GM11168 (cell line): ENCODE measurements at regions not wholly inside any gene's neighbourhood (a gene's known extent, or its start where the extent isn't known, plus 50 kb on each side); places are given as distances from the start of the nearest gene placed in this dataset.
"Not testable (repeated sequence)": the region's sequence is repeated elsewhere in the genome, so short reads cannot be mapped to it uniquely, and the experiment has no call there.

Source experiments
- in situ Hi-C: fragments of 300-500 bp; cut with MboI; formaldehyde crosslinking; loops from one replicate; pipeline ENCODE4 v1.12.0; 2022; ENCODE audit warnings: low sequenced_read_pairs; ENCODE audit not compliant: unreplicated experiment

- in situ Hi-C loops, result no loop called here
Measured at GRCh38 chr6:99790679-99791078, 184.0 kb downstream of the PRDM13 start.

- in situ Hi-C loops, result no loop called here
Measured at GRCh38 chr6:99801805-99802204, 192.2 kb downstream of the MCHR2 start.

- in situ Hi-C loops, result no loop called here
Measured at GRCh38 chr6:99802396-99803031, 191.5 kb downstream of the MCHR2 start.

GRCh38 chr6:99808992-99809391, 185.0 kb downstream of the MCHR2 start:
- in situ Hi-C loops, result no loop called here

- in situ Hi-C loops, result no loop called here
Measured at GRCh38 chr6:99810295-99810694, 183.7 kb downstream of the MCHR2 start.

GRCh38 chr6:99810942-99811620, 182.9 kb downstream of the MCHR2 start:
- in situ Hi-C loops, result no loop called here

GRCh38 chr6:99811636-99812035, 182.4 kb downstream of the MCHR2 start:
- in situ Hi-C loops, result no loop called here

- in situ Hi-C loops, result no loop called here
Measured at GRCh38 chr6:99813565-99813964, 180.5 kb downstream of the MCHR2 start.

- in situ Hi-C loops, result no loop called here
Measured at GRCh38 chr6:99814230-99814928, 179.6 kb downstream of the MCHR2 start.

GRCh38 chr6:99816795-99817194, 177.2 kb downstream of the MCHR2 start:
- in situ Hi-C loops, result no loop called here

GRCh38 chr6:99818161-99818560, 175.9 kb downstream of the MCHR2 start:
- in situ Hi-C loops, result no loop called here

- in situ Hi-C loops, result no loop called here
Measured at GRCh38 chr6:99819853-99820252, 174.2 kb downstream of the MCHR2 start.

- in situ Hi-C loops, result no loop called here
Measured at GRCh38 chr6:99821164-99821563, 172.9 kb downstream of the MCHR2 start.

GRCh38 chr6:99822741-99823512, 171.1 kb downstream of the MCHR2 start:
- in situ Hi-C loops, result no loop called here

GRCh38 chr6:99823513-99824235, 170.3 kb downstream of the MCHR2 start:
- in situ Hi-C loops, result not testable (repeated sequence)

GRCh38 chr6:99833034-99833433, 161.0 kb downstream of the MCHR2 start:
- in situ Hi-C loops, result no loop called here

GRCh38 chr6:99836471-99836870, 157.6 kb downstream of the MCHR2 start:
- in situ Hi-C loops, result no loop called here

- in situ Hi-C loops, result no loop called here
Measured at GRCh38 chr6:99838607-99839006, 155.4 kb downstream of the MCHR2 start.

- in situ Hi-C loops, result no loop called here
Measured at GRCh38 chr6:99841297-99841696, 152.7 kb downstream of the MCHR2 start.

GRCh38 chr6:99846006-99846405, 148.0 kb downstream of the MCHR2 start:
- in situ Hi-C loops, result no loop called here
